ENCODE measurements at regions not wholly inside any gene's neighbourhood (a gene's known extent, or its start where the extent isn't known, plus 50 kb on each side); places are given as distances from the start of the nearest gene placed in this dataset.

DNA sequence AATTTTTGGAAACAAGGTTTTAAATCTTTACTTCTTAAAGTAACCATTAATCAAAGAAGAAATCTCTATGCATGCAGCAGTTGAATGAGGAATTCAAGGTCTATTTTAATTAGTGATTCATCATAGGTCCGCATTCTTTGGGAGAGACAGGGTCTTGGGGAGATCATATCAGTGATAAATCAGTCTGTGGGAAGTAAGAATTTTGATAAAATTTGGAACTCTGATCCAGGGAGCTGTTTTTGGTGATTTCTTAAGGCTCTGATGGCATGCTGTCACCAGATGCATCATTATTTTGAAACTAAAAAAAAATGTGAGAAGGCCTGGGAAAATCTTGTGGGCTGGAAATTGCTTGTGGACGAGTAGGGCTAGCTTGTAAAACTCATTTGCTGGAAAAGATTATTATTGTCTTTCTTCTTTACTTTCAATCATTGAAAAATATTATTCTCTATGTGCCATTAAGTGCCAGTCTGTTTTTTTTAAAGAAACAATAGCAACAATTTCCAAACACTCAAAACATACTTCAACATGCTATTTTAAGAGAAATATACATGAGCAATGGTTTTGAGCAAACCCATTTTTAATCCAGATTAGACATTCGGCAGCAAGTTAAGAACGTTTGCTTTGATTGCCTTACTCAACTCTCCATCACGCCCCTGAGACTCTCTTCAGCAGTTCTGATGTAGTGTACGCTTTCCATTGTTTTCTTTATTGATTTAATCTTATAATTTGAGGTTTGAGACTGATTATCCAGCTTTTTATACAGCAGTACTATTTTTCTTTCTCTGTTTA is 62.6 kb downstream of the ZBTB18 start:
- TF ChIP-seq, protein P1, sequence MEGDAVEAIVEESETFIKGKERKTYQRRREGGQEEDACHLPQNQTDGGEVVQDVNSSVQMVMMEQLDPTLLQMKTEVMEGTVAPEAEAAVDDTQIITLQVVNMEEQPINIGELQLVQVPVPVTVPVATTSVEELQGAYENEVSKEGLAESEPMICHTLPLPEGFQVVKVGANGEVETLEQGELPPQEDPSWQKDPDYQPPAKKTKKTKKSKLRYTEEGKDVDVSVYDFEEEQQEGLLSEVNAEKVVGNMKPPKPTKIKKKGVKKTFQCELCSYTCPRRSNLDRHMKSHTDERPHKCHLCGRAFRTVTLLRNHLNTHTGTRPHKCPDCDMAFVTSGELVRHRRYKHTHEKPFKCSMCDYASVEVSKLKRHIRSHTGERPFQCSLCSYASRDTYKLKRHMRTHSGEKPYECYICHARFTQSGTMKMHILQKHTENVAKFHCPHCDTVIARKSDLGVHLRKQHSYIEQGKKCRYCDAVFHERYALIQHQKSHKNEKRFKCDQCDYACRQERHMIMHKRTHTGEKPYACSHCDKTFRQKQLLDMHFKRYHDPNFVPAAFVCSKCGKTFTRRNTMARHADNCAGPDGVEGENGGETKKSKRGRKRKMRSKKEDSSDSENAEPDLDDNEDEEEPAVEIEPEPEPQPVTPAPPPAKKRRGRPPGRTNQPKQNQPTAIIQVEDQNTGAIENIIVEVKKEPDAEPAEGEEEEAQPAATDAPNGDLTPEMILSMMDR (IDR thresholded peaks at IDR 0.05), result no peak
- TF ChIP-seq POLR2A (IDR thresholded peaks at IDR 0.05) (no peak), POLR2AphosphoS5 (IDR thresholded peaks at IDR 0.05) (no peak)

Data from prostate gland (tissue), 2 donors.